ENCODE measurements at regions not wholly inside any gene's neighbourhood (a gene's known extent, or its start where the extent isn't known, plus 50 kb on each side); places are given as distances from the start of the nearest gene placed in this dataset.

DNA sequence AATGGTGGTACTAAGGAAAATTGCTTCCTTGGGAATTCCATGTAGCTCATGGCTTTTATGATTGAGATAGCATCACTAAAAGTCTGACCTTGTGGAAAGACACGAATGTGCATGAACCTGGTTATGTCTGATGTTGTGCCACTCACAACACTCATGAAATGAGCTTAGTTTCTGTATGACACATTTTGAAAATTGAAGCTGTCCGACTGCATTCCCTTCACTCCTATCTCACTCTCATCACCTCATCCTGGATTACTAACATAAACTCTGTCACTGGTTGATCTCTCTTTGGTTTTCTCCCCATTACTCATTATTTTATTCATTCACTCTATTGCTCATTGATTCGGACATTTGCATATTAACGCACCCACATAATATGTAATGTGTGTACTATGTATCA is 190.0 kb upstream of the VWC2 start:
- Histone ChIP-seq H3K4me3 (ENCODE audit: low read depth, low read length, poor library complexity, severe bottlenecking) (no peak overlapping the region), H3K4me1 (ENCODE audit: insufficient read depth, low read length, severe bottlenecking) (peaks cover 18% of the 10 kb centered on the region), H3K4me2 (ENCODE audit: low read length) (no peak overlapping the region), H2AFZ (ENCODE audit: low read length) (no peak overlapping the region), H3K9me2 (ENCODE audit: low read depth, low read length) (no peaks in the 10 kb centered on the region), H3F3A (ENCODE audit: insufficient read depth, low read length) (no peaks in the 10 kb centered on the region), H3K27ac (ENCODE audit: low read depth, low read length, poor library complexity, severe bottlenecking) (no peak overlapping the region), H3K9ac (ENCODE audit: low read length) (no peak overlapping the region), H3K27me3 (ENCODE audit: insufficient read depth, low read length) (no peaks in the 10 kb centered on the region), H3K36me3 (ENCODE audit: insufficient read depth, low read length) (no peaks in the 10 kb centered on the region), H3K79me2 (ENCODE audit: insufficient read depth, low read length) (no peaks in the 10 kb centered on the region), H3K9me3 (ENCODE audit: low read length) (no peaks in the 10 kb centered on the region), H4K20me1 (ENCODE audit: insufficient read depth, low read length) (no peaks in the 10 kb centered on the region)
- TF ChIP-seq, protein P1, sequence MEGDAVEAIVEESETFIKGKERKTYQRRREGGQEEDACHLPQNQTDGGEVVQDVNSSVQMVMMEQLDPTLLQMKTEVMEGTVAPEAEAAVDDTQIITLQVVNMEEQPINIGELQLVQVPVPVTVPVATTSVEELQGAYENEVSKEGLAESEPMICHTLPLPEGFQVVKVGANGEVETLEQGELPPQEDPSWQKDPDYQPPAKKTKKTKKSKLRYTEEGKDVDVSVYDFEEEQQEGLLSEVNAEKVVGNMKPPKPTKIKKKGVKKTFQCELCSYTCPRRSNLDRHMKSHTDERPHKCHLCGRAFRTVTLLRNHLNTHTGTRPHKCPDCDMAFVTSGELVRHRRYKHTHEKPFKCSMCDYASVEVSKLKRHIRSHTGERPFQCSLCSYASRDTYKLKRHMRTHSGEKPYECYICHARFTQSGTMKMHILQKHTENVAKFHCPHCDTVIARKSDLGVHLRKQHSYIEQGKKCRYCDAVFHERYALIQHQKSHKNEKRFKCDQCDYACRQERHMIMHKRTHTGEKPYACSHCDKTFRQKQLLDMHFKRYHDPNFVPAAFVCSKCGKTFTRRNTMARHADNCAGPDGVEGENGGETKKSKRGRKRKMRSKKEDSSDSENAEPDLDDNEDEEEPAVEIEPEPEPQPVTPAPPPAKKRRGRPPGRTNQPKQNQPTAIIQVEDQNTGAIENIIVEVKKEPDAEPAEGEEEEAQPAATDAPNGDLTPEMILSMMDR (IDR thresholded peaks at IDR 0.05; ENCODE audit: low read length): no peak
- no peak for TF ChIP-seq EZH2 (IDR thresholded peaks at IDR 0.05; ENCODE audit: borderline replicate concordance, low read length)

- no peak for TF ChIP-seq EZH2 (IDR thresholded peaks at IDR 0.05; ENCODE audit: borderline replicate concordance, low read length)
- TF ChIP-seq, protein P1 (IDR thresholded peaks at IDR 0.05; ENCODE audit: low read length): no peak
- no peaks in the 10 kb centered on the region for H3F3A ChIP-seq (ENCODE audit: insufficient read depth, low read length)
- no peaks in the 10 kb centered on the region for H3K4me1 ChIP-seq (ENCODE audit: insufficient read depth, low read length, severe bottlenecking)
- H3K79me2 ChIP-seq (ENCODE audit: insufficient read depth, low read length): no peaks in the 10 kb centered on the region
- H3K9me3 ChIP-seq (ENCODE audit: low read length): no peaks in the 10 kb centered on the region
- no peaks in the 10 kb centered on the region for H4K20me1 ChIP-seq (ENCODE audit: insufficient read depth, low read length)
- no peak overlapping the region for H2AFZ ChIP-seq (ENCODE audit: low read length)
- H3K4me2 ChIP-seq (ENCODE audit: low read length): no peak overlapping the region
- H3K27ac ChIP-seq (ENCODE audit: low read depth, low read length, poor library complexity, severe bottlenecking): no peak overlapping the region
- H3K4me3 ChIP-seq (ENCODE audit: low read depth, low read length, poor library complexity, severe bottlenecking): no peak overlapping the region
- no peak overlapping the region for H3K9ac ChIP-seq (ENCODE audit: low read length)
- H3K27me3 ChIP-seq (ENCODE audit: insufficient read depth, low read length): no peaks in the 10 kb centered on the region
- no peaks in the 10 kb centered on the region for H3K36me3 ChIP-seq (ENCODE audit: insufficient read depth, low read length)
- no peaks in the 10 kb centered on the region for H3K9me2 ChIP-seq (ENCODE audit: low read depth, low read length)
Measured at GRCh38 chr7:49596701-49597491, 176.5 kb upstream of the VWC2 start.

- Histone ChIP-seq H4K20me1 (ENCODE audit: insufficient read depth, low read length) (no peaks in the 10 kb centered on the region), H3K27ac (ENCODE audit: low read depth, low read length, poor library complexity, severe bottlenecking) (no peak overlapping the region), H3K9me2 (ENCODE audit: low read depth, low read length) (no peaks in the 10 kb centered on the region), H3K4me2 (ENCODE audit: low read length) (no peak overlapping the region), H3K4me1 (ENCODE audit: insufficient read depth, low read length, severe bottlenecking) (no peaks in the 10 kb centered on the region), H2AFZ (ENCODE audit: low read length) (no peak overlapping the region), H3K79me2 (ENCODE audit: insufficient read depth, low read length) (no peaks in the 10 kb centered on the region), H3K36me3 (ENCODE audit: insufficient read depth, low read length) (no peaks in the 10 kb centered on the region), H3K9ac (ENCODE audit: low read length) (no peak overlapping the region), H3K9me3 (ENCODE audit: low read length) (no peaks in the 10 kb centered on the region), H3K27me3 (ENCODE audit: insufficient read depth, low read length) (no peaks in the 10 kb centered on the region), H3F3A (ENCODE audit: insufficient read depth, low read length) (no peaks in the 10 kb centered on the region), H3K4me3 (ENCODE audit: low read depth, low read length, poor library complexity, severe bottlenecking) (no peak overlapping the region)
- no peak for TF ChIP-seq EZH2 (IDR thresholded peaks at IDR 0.05; ENCODE audit: borderline replicate concordance, low read length)
- TF ChIP-seq, protein P1 (IDR thresholded peaks at IDR 0.05; ENCODE audit: low read length): no peak
Measured at GRCh38 chr7:49597805-49598204, 175.6 kb upstream of the VWC2 start.

Data from OCI-LY1 (cell line).